ENCODE measurements at regions not wholly inside any gene's neighbourhood (a gene's known extent, or its start where the extent isn't known, plus 50 kb on each side); places are given as distances from the start of the nearest gene placed in this dataset.

DNA sequence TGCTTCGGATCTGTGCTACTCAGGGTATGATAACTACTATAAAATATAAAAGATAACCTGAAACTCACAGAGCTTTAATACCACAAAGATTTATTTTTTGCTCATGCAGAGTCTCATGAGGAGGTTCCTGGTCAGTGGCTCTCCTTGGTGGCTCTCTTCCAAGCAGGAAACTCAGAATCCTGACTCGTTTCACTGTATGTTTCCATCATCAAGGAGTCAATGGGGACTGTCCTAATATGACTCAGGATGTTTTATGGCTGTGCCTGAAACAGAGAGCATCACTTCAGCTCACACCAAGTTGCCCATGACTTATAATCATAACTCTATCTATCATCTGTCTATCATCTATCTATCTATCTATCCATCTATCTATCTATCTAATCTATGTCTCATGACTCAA, 620.8 kb upstream of the NR3C2 start:
- H2AFZ ChIP-seq (ENCODE audit: low read depth, low read length): no peak overlapping the region
- H3K79me2 ChIP-seq (ENCODE audit: low read length): no peaks in the 10 kb centered on the region
- H3K4me1 ChIP-seq (ENCODE audit: low read length): no peaks in the 10 kb centered on the region
- no peak overlapping the region for H3K9ac ChIP-seq (ENCODE audit: low read length)
- no peak overlapping the region for H3K4me2 ChIP-seq (ENCODE audit: low read length)
- no peak for TF ChIP-seq EZH2phosphoT487 (IDR thresholded peaks at IDR 0.05; ENCODE audit: low read depth)
- TF ChIP-seq, protein P1, sequence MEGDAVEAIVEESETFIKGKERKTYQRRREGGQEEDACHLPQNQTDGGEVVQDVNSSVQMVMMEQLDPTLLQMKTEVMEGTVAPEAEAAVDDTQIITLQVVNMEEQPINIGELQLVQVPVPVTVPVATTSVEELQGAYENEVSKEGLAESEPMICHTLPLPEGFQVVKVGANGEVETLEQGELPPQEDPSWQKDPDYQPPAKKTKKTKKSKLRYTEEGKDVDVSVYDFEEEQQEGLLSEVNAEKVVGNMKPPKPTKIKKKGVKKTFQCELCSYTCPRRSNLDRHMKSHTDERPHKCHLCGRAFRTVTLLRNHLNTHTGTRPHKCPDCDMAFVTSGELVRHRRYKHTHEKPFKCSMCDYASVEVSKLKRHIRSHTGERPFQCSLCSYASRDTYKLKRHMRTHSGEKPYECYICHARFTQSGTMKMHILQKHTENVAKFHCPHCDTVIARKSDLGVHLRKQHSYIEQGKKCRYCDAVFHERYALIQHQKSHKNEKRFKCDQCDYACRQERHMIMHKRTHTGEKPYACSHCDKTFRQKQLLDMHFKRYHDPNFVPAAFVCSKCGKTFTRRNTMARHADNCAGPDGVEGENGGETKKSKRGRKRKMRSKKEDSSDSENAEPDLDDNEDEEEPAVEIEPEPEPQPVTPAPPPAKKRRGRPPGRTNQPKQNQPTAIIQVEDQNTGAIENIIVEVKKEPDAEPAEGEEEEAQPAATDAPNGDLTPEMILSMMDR (IDR thresholded peaks at IDR 0.05; ENCODE audit: low read depth, low read length): no peak
- no peak overlapping the region for H3K4me3 ChIP-seq (ENCODE audit: low read length)
- H3K9me3 ChIP-seq (ENCODE audit: insufficient read depth, low read length): no peaks in the 10 kb centered on the region
- H3K36me3 ChIP-seq (replicated peaks; ENCODE audit: low read depth, low read length): no peaks in the 10 kb centered on the region
- H4K20me1 ChIP-seq (ENCODE audit: insufficient read depth, low read length): no peaks in the 10 kb centered on the region
- no peaks in the 10 kb centered on the region for H3K27me3 ChIP-seq (ENCODE audit: low read depth, low read length)
- no peak overlapping the region for H3K27ac ChIP-seq (ENCODE audit: low read length)

DNA sequence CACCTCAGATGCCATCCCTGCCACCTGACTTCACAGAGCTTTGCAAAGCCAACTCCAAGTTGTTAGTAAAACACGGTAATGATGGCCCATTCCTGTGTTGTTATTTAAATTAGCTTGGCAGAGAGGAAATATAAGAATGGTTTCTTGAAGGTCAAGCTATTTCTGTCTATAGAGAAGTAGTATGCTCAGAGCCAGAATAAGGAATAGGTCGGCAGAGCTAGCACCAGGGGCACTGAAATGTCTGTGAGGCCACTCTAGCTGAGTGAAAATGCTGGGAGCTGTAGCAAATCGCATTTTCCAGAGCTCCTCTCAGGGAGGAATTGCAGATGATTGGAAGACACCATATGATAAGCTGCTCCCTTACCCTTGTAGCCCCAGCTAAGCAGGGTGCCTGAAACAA, 615.4 kb upstream of the NR3C2 start:
- TF ChIP-seq, protein P1 (IDR thresholded peaks at IDR 0.05; ENCODE audit: low read depth, low read length): no peak
- TF ChIP-seq EZH2phosphoT487 (IDR thresholded peaks at IDR 0.05; ENCODE audit: low read depth): no peak
- H3K27ac ChIP-seq (ENCODE audit: low read length): no peak overlapping the region

DNA sequence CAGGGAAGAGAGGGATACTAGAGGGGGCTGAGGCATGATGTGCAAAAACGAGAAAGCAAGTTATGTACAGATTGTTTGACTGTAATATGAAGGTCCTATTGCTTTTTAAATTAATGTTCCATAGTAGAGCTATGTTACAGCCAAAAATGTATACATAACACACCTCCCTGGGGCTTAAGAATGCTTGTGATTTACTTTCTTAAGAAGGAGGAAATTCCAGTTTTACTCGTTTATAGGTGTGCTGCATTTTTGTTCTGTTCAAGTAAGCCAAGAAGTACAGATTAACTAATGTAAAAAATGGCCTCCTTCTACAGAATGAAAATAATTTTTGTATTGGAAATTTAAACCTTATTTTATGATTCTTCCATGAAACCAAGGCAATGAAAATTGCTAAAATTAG, 614.4 kb upstream of the NR3C2 start:
- no peaks in the 10 kb centered on the region for H3K9me3 ChIP-seq (ENCODE audit: insufficient read depth, low read length)
- no peaks in the 10 kb centered on the region for H4K20me1 ChIP-seq (ENCODE audit: insufficient read depth, low read length)
- TF ChIP-seq, protein P1 (IDR thresholded peaks at IDR 0.05; ENCODE audit: low read depth, low read length): no peak
- no peak for TF ChIP-seq EZH2phosphoT487 (IDR thresholded peaks at IDR 0.05; ENCODE audit: low read depth)
- H3K27me3 ChIP-seq (ENCODE audit: low read depth, low read length): no peaks in the 10 kb centered on the region
- no peaks in the 10 kb centered on the region for H3K36me3 ChIP-seq (replicated peaks; ENCODE audit: low read depth, low read length)
- H3K4me1 ChIP-seq (ENCODE audit: low read length): no peaks in the 10 kb centered on the region
- no peak overlapping the region for H3K4me3 ChIP-seq (ENCODE audit: low read length)
- no peak overlapping the region for H3K27ac ChIP-seq (ENCODE audit: low read length)
- H2AFZ ChIP-seq (ENCODE audit: low read depth, low read length): no peak overlapping the region
- no peaks in the 10 kb centered on the region for H3K79me2 ChIP-seq (ENCODE audit: low read length)
- no peak overlapping the region for H3K9ac ChIP-seq (ENCODE audit: low read length)
- H3K4me2 ChIP-seq (ENCODE audit: low read length): no peak overlapping the region

More for the DNA sequence above, 615.4 kb upstream of the NR3C2 start:
- no peaks in the 10 kb centered on the region for H3K9me3 ChIP-seq (ENCODE audit: insufficient read depth, low read length)
- H3K4me2 ChIP-seq (ENCODE audit: low read length): no peak overlapping the region
- H4K20me1 ChIP-seq (ENCODE audit: insufficient read depth, low read length): no peaks in the 10 kb centered on the region
- no peak overlapping the region for H3K4me3 ChIP-seq (ENCODE audit: low read length)
- no peak overlapping the region for H3K9ac ChIP-seq (ENCODE audit: low read length)
- H2AFZ ChIP-seq (ENCODE audit: low read depth, low read length): no peak overlapping the region; the same call in 1 of the 2 replicates
- H3K4me1 ChIP-seq (ENCODE audit: low read length): no peaks in the 10 kb centered on the region
- H3K27me3 ChIP-seq (ENCODE audit: low read depth, low read length): no peaks in the 10 kb centered on the region
- H3K36me3 ChIP-seq (replicated peaks; ENCODE audit: low read depth, low read length): no peaks in the 10 kb centered on the region
- no peaks in the 10 kb centered on the region for H3K79me2 ChIP-seq (ENCODE audit: low read length)

DNA sequence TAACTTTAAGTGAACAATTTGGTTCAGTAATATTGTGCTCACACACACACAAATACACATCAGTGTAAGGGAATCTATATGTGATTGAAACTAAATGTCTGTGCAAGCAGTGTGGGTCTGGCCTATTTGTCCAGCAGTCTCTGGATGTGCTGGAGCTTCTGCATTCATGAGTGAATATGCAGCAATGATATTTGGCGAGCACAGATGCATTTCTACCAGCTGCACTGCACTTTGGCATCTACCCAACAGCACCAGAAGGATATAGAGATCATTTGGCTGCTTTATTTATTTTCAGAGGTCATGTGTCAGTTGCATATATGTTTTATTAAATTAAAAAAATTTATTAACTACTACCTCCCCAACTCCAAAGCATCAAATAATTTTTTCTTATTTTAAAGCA, 613.4 kb upstream of the NR3C2 start:
- Histone ChIP-seq H4K20me1 (ENCODE audit: insufficient read depth, low read length) (no peaks in the 10 kb centered on the region), H3K4me2 (ENCODE audit: low read length) (no peak overlapping the region), H3K4me3 (ENCODE audit: low read length) (no peak overlapping the region), H3K27ac (ENCODE audit: low read length) (no peak overlapping the region), H3K9ac (ENCODE audit: low read length) (no peak overlapping the region), H3K27me3 (ENCODE audit: low read depth, low read length) (no peaks in the 10 kb centered on the region), H3K9me3 (ENCODE audit: insufficient read depth, low read length) (no peaks in the 10 kb centered on the region), H2AFZ (ENCODE audit: low read depth, low read length) (no peak overlapping the region), H3K4me1 (ENCODE audit: low read length) (no peaks in the 10 kb centered on the region), H3K79me2 (ENCODE audit: low read length) (no peaks in the 10 kb centered on the region), H3K36me3 (replicated peaks; ENCODE audit: low read depth, low read length) (no peaks in the 10 kb centered on the region)
- TF ChIP-seq, protein P1 (IDR thresholded peaks at IDR 0.05; ENCODE audit: low read depth, low read length): no peak
- no peak for TF ChIP-seq EZH2phosphoT487 (IDR thresholded peaks at IDR 0.05; ENCODE audit: low read depth)

Measured in OCI-LY3 (cell line).